Adrenal gland (tissue), 9 donors: ENCODE measurements at regions not wholly inside any gene's neighbourhood (a gene's known extent, or its start where the extent isn't known, plus 50 kb on each side); places are given as distances from the start of the nearest gene placed in this dataset.

Experiments used
- DNase-seq, 7 donors: peaks; one replicate each; pipeline ENCODE4 v3.0.0-alpha.2; 2019 to 2020
- H3K27ac ChIP-seq, 5 donors: fragments of 200-600 bp; sonication (generic) in 4 of 5; 1 replicate in 3 of 5; 2 replicates in 2 of 5; pipeline versions ENCODE4 v1.5.1 to v1.8.0; 2016 to 2020; ENCODE audit warnings: mild to moderate bottlenecking in 1 of 5
- H3K27me3 ChIP-seq: fragments of 200-600 bp; 2 replicates; pipeline ENCODE4 v1.8.0; 2021
- H3K36me3 ChIP-seq, 2 donors: fragments of 200-600 bp; replicated peaks in 1 of 2; 1 replicate in 1 of 2; 2 replicates in 1 of 2; pipeline versions ENCODE4 v1.5.1 to v1.8.0; 2018 to 2022
- H3K4me1 ChIP-seq, 2 donors: fragments of 200-600 bp; replicated peaks in 1 of 2; 1 replicate in 1 of 2; 2 replicates in 1 of 2; pipeline versions ENCODE4 v1.5.1 to v1.8.0; 2018 to 2021
- H3K4me3 ChIP-seq, 4 donors: fragments of 200-600 bp; sonication (generic) in 3 of 4; one replicate each; pipeline ENCODE4 v1.5.1; 2016 to 2018
- H3K9me3 ChIP-seq, 3 donors: fragments of 200-600 bp; sonication (generic) in 1 of 3; replicated peaks in 1 of 3; 1 replicate in 2 of 3; 2 replicates in 1 of 3; pipeline versions ENCODE4 v1.5.1 to v1.8.0; 2016 to 2021
- POLR2A ChIP-seq, 2 donors: fragments of 450-650 bp; IDR thresholded peaks; one replicate each; pipeline ENCODE4 v1.6.1; 2017; ENCODE audit warnings: antibody characterized with exemption in 2 of 2, mild to moderate bottlenecking in 2 of 2, moderate library complexity in 1 of 2
- WGBS, 4 donors: extraction: QIAGEN DNeasy Blood & Tissue Kit in 2 of 4; methylation state at CpG; one replicate each; pipeline versions ENCODE4 v1.1.5 to v1.1.7; 2013 to 2017; 5-methylcytosine and 5-hydroxymethylcytosine counted together
- intact Hi-C, 2 donors: fragments of 100-400 bp; cut with DNase I; formaldehyde crosslinking; loops; one replicate each; pipeline versions ENCODE4 v1.14.1 to v1.15.0; 2022 to 2023
- TF ChIP-seq, protein P1 (sequence below), 6 experiments: fragments of 450-650 bp in 4 of 6; fragments of 200-600 bp in 2 of 6; sonication (generic) in 1 of 6; IDR thresholded peaks; 1 replicate in 5 of 6; 2 replicates in 1 of 6; pipeline versions ENCODE4 v1.5.1 to v1.8.0; 2016 to 2021; ENCODE audit warnings: antibody characterized with exemption in 6 of 6, mild to moderate bottlenecking in 2 of 6, moderate library complexity in 1 of 6
- donor health status: healthy with polysubstance abuse.
- donor health status: Bipolar disorder and iron deficiency.
- donor health status: DM: yes; HTN: yes; CAD: no.
- donor health status: DM: no; HTN: no; CAD: no.
- donor health status: DM: no; HTN: no; CAD: no.

DNA sequence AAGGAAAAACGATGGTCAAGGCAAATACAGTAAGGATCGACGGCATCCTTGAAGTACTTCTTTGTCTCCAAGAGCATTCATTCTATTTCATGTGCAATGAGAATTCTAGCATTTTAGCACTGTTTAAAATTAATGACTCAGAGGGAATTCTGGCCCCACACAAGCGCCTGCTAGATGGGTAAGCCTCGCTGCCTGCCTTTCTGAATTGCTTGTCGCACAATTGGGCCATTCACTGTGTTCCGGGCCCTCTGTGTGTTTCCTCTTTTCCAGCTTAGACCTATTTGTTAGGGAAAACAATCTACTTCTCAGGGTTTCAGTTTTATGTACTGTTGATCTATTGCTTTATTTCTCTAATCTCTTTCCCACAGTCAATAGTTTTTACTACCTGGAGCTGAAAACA is 204.7 kb upstream of the ZNF32 start:
- Histone ChIP-seq H3K4me1 (no peaks in the 10 kb centered on the region), H3K27me3 (no peaks in the 10 kb centered on the region), H3K4me3 (no peak overlapping the region), H3K9me3 (no peaks in the 10 kb centered on the region), H3K27ac (no peak overlapping the region), H3K36me3 (no peaks in the 10 kb centered on the region)
- DNase-seq, result no peak
- intact Hi-C loops, result no loop called here
- WGBS, 4 donors, result 87 to 95% (median 90%) methylated on average over 7 of the region's 7 CpGs
- TF ChIP-seq, protein P1, sequence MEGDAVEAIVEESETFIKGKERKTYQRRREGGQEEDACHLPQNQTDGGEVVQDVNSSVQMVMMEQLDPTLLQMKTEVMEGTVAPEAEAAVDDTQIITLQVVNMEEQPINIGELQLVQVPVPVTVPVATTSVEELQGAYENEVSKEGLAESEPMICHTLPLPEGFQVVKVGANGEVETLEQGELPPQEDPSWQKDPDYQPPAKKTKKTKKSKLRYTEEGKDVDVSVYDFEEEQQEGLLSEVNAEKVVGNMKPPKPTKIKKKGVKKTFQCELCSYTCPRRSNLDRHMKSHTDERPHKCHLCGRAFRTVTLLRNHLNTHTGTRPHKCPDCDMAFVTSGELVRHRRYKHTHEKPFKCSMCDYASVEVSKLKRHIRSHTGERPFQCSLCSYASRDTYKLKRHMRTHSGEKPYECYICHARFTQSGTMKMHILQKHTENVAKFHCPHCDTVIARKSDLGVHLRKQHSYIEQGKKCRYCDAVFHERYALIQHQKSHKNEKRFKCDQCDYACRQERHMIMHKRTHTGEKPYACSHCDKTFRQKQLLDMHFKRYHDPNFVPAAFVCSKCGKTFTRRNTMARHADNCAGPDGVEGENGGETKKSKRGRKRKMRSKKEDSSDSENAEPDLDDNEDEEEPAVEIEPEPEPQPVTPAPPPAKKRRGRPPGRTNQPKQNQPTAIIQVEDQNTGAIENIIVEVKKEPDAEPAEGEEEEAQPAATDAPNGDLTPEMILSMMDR (IDR thresholded peaks at IDR 0.05), result no peak
- no peak for TF ChIP-seq POLR2A (IDR thresholded peaks at IDR 0.05)

DNA sequence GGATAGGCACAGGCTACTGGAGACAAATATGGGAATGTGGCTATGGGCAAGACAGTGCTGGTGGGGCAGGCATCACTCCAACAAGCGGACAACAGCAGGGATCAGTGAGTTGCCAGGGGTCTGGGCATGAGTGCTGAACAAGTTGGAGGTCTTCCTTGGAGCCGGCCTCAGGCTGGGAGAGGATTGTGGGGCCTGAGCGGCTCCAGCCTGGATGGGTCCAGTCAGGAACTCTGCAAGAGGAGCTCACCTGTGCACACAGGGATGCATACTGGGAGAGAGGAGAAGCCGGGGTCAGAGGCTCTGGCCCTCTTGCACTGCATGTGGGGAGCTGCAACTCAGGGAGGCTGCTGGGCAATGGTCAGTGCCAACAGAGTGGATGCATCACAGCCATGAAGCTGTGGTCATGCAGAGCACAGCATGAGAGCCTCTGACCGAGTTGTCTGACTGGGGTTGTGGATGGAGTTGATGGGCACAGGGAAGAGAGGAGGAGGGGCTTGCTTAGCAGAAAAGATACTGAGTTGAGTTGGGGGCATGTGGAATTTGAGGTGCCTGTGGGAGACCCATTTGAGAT is 204.0 kb upstream of the ZNF32 start:
- no peaks in the 10 kb centered on the region for H3K36me3 ChIP-seq
- WGBS, 4 donors, result 84 to 90% (median 87%) methylated on average over 5 of the region's 5 CpGs
- TF ChIP-seq, protein P1 (IDR thresholded peaks at IDR 0.05), result no peak
- TF ChIP-seq POLR2A (IDR thresholded peaks at IDR 0.05), result no peak
- intact Hi-C loops, result no loop called here
- H3K9me3 ChIP-seq, result no peaks in the 10 kb centered on the region
- H3K4me3 ChIP-seq, result no peak overlapping the region
- no peaks in the 10 kb centered on the region for H3K27me3 ChIP-seq
- no peak overlapping the region for H3K27ac ChIP-seq
- no peak for DNase-seq
- no peaks in the 10 kb centered on the region for H3K4me1 ChIP-seq

DNA sequence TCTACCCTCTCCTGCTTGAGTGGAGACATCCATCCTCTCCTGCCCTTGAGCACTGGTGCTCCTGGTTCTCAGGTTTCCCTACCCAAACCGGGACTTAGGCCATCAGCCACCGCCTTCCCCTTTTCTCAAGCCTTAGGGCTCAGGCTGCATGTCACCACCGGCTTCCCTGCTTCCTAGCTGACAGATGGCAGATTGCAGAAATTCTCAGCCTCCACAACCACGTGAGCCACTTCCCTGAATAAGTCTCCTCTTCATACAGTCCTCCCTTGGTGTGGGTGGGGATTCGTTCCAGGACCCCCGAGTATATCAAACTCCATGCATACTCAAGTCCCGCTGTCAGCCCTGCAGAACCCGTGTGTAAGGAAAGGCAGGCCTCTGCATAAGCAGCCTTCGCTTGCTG is 203.5 kb upstream of the ZNF32 start:
- 74 to 82% (median 79%) methylated on average over 9 of the region's 9 CpGs for WGBS, 4 donors
- no peaks in the 10 kb centered on the region for H3K9me3 ChIP-seq

DNA sequence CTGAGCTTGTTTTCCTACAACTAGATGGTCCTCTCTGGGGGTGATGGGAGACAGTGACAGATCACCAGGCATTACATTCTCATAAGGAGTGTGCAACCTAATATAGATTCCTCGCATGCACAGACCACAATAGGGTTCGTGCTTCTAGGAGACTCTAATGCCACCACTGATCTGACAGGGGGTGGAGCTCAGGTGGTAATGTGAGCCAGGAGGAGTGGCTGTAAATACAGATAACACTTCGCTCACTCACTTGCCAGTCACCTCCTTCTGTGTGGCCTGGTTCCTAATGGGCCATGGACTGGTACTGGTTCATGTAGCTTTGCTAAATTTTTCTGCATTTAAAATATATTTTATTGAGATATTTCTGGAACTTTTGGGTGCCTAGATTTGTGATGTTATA is 202.3 kb upstream of the ZNF32 start:
- no peaks in the 10 kb centered on the region for H3K4me1 ChIP-seq
- TF ChIP-seq, protein P1 (IDR thresholded peaks at IDR 0.05), result no peak
- no peak for TF ChIP-seq POLR2A (IDR thresholded peaks at IDR 0.05)
- H3K27ac ChIP-seq, result no peak overlapping the region
- intact Hi-C loops, result no loop called here
- no peak for DNase-seq
- WGBS, 4 donors, result 83 to 96% (median 88%) methylated on average over 3 of the region's 3 CpGs
- H3K9me3 ChIP-seq, result no peaks in the 10 kb centered on the region
- no peaks in the 10 kb centered on the region for H3K36me3 ChIP-seq
- H3K4me3 ChIP-seq, result no peak overlapping the region
- no peaks in the 10 kb centered on the region for H3K27me3 ChIP-seq

More for the DNA sequence above, 203.5 kb upstream of the ZNF32 start:
- no peaks in the 10 kb centered on the region for H3K4me1 ChIP-seq
- no peaks in the 10 kb centered on the region for H3K27me3 ChIP-seq
- no peak for DNase-seq
- no peak for TF ChIP-seq POLR2A (IDR thresholded peaks at IDR 0.05)
- TF ChIP-seq, protein P1 (IDR thresholded peaks at IDR 0.05), result no peak
- H3K27ac ChIP-seq, result no peak overlapping the region
- H3K4me3 ChIP-seq, result no peak overlapping the region
- no peaks in the 10 kb centered on the region for H3K36me3 ChIP-seq
- intact Hi-C loops, result no loop called here
